WTC11 (cell line): ENCODE measurements at regions not wholly inside any gene's neighbourhood (a gene's known extent, or its start where the extent isn't known, plus 50 kb on each side); places are given as distances from the start of the nearest gene placed in this dataset.

Experiments used
- ATAC-seq: fragments of 200-7000 bp; cut with Tn5 transposase; 2 replicates; pipeline ENCODE4 v1.10.0; 2021; ENCODE audit warnings: mild to moderate bottlenecking, moderate library complexity
- CTCF ChIA-PET: fragments of 300-600 bp; sonication (Branson Sonifier 250); formaldehyde crosslinking; loops from one replicate; lab custom pipeline; 2021; ENCODE audit warnings: antibody characterized with exemption; lab: Charles Lee
- POLR2A ChIA-PET: fragments of 350-600 bp; sonication (Branson Sonifier 250); formaldehyde crosslinking; loops from one replicate; lab custom pipeline; 2021; ENCODE audit warnings: antibody characterized with exemption; lab: Charles Lee
- DNase-seq: peaks from one replicate; pipeline ENCODE4 v3.0.0; 2021; ENCODE audit warnings: low spot score
- H3K27ac Mint-ChIP-seq: 2 replicates; pipeline ENCODE4 v1.8.0; 2021; ENCODE audit warnings: mixed read lengths
- H3K27me3 Mint-ChIP-seq: 2 replicates; pipeline ENCODE4 v1.8.0; 2021; ENCODE audit warnings: low read depth, mild to moderate bottlenecking, moderate library complexity, mixed read lengths
- H3K36me3 Mint-ChIP-seq: 2 replicates; pipeline ENCODE4 v1.8.0; 2021; ENCODE audit warnings: mixed read lengths
- H3K4me1 Mint-ChIP-seq: 2 replicates; pipeline ENCODE4 v1.8.0; 2022; ENCODE audit warnings: mixed read lengths
- H3K4me3 Mint-ChIP-seq: 2 replicates; pipeline ENCODE4 v1.8.0; 2021; ENCODE audit warnings: mild to moderate bottlenecking, moderate library complexity, mixed read lengths
- H3K9me3 Mint-ChIP-seq: 2 replicates; pipeline ENCODE4 v1.8.0; 2021; ENCODE audit warnings: mixed read lengths
- ARID4B ChIP-seq: sonication (generic); formaldehyde crosslinking; IDR thresholded peaks from 2 replicates; pipeline ENCODE4 v1.8.0; 2023; ENCODE audit warnings: missing genetic modification reagents, mild to moderate bottlenecking, borderline replicate concordance
- CBFB ChIP-seq: sonication (generic); formaldehyde crosslinking; IDR thresholded peaks from 2 replicates; pipeline ENCODE4 v1.8.1; 2022; ENCODE audit warnings: mild to moderate bottlenecking, low read depth, missing genetic modification reagents
- CREB1 ChIP-seq: sonication (generic); formaldehyde crosslinking; IDR thresholded peaks from 2 replicates; pipeline ENCODE4 v1.8.0; 2023; ENCODE audit warnings: mild to moderate bottlenecking, missing genetic modification reagents
- ELF4 ChIP-seq: sonication (generic); formaldehyde crosslinking; IDR thresholded peaks from 2 replicates; pipeline ENCODE4 v1.8.1; 2022; ENCODE audit warnings: low read depth, mild to moderate bottlenecking, moderate library complexity, missing genetic modification reagents
- EMX1 ChIP-seq: fragments of 250-450 bp; sonication (Bioruptor Pico); IDR thresholded peaks from 2 replicates; pipeline ENCODE4 v1.8.0; 2021; ENCODE audit warnings: mild to moderate bottlenecking
- GTF2I ChIP-seq: fragments of 250-450 bp; sonication (Bioruptor Pico); conservative IDR thresholded peaks from 2 replicates; pipeline ENCODE4 v1.4.0; 2021; ENCODE audit warnings: mild to moderate bottlenecking
- HMGA2 ChIP-seq: fragments of 250-450 bp; sonication (Bioruptor Pico); IDR thresholded peaks from 2 replicates; pipeline ENCODE4 v1.4.0; 2021; ENCODE audit warnings: mild to moderate bottlenecking, moderate library complexity
- IRF2 ChIP-seq: sonication (generic); formaldehyde crosslinking; IDR thresholded peaks from 2 replicates; pipeline ENCODE4 v1.8.0; 2022; ENCODE audit warnings: low read depth, missing genetic modification reagents, borderline replicate concordance
- MAX ChIP-seq: sonication (generic); formaldehyde crosslinking; IDR thresholded peaks from 2 replicates; pipeline ENCODE4 v1.8.0; 2022; ENCODE audit warnings: mild to moderate bottlenecking, missing genetic modification reagents
- SMAD4 ChIP-seq: sonication (generic); formaldehyde crosslinking; IDR thresholded peaks from 2 replicates; pipeline ENCODE4 v1.8.0; 2022; ENCODE audit warnings: mild to moderate bottlenecking, missing genetic modification reagents
- SOX15 ChIP-seq: fragments of 250-450 bp; sonication (Bioruptor Pico); IDR thresholded peaks from 2 replicates; pipeline ENCODE4 v1.9.0; 2021; ENCODE audit warnings: mild to moderate bottlenecking
- ZBTB21 ChIP-seq: sonication (generic); formaldehyde crosslinking; IDR thresholded peaks from 2 replicates; pipeline ENCODE4 v1.8.1; 2023; ENCODE audit warnings: mild to moderate bottlenecking, missing genetic modification reagents, borderline replicate concordance
- ZNF138 ChIP-seq: sonication (generic); formaldehyde crosslinking; conservative IDR thresholded peaks from 2 replicates; pipeline ENCODE4 v1.8.1; 2022; ENCODE audit warnings: mild to moderate bottlenecking, moderate library complexity, missing genetic modification reagents
- ZNF219 ChIP-seq: sonication (generic); formaldehyde crosslinking; IDR thresholded peaks from 2 replicates; pipeline ENCODE4 v1.8.0; 2023; ENCODE audit warnings: missing genetic modification reagents, mild to moderate bottlenecking, borderline replicate concordance
- ZNF232 ChIP-seq: sonication (generic); formaldehyde crosslinking; IDR thresholded peaks from 2 replicates; pipeline ENCODE4 v1.8.0; 2022; ENCODE audit warnings: mild to moderate bottlenecking, missing genetic modification reagents
- ZNF423 ChIP-seq: fragments of 250-450 bp; sonication (Bioruptor Pico); IDR thresholded peaks from 2 replicates; pipeline ENCODE4 v2.1.2; 2022; ENCODE audit warnings: mild to moderate bottlenecking, moderate library complexity
- ZNF671 ChIP-seq: fragments of 250-450 bp; sonication (Bioruptor Pico); IDR thresholded peaks from 2 replicates; pipeline ENCODE4 v1.8.0; 2021; ENCODE audit warnings: mild to moderate bottlenecking
- TF ChIP-seq, protein P1 (sequence below): sonication (generic); formaldehyde crosslinking; IDR thresholded peaks from 2 replicates; pipeline ENCODE4 v1.8.0; 2022; ENCODE audit warnings: mild to moderate bottlenecking, missing genetic modification reagents
- TF ChIP-seq, protein P2 (sequence below): sonication (generic); formaldehyde crosslinking; IDR thresholded peaks from 2 replicates; pipeline ENCODE4 v1.8.1; 2022; ENCODE audit warnings: mild to moderate bottlenecking, missing genetic modification reagents, moderate library complexity, borderline replicate concordance
- TF ChIP-seq, protein P3 (sequence below): sonication (generic); formaldehyde crosslinking; IDR thresholded peaks from 2 replicates; pipeline ENCODE4 v1.8.0; 2023; ENCODE audit warnings: mild to moderate bottlenecking, missing genetic modification reagents

- ATAC-seq (no peak), DNase-seq (no peak)
- no peaks in the 10 kb centered on the region for H3K36me3 Mint-ChIP-seq
- ChIA-PET POLR2A (no interaction called here), CTCF (interaction anchor here (1.5 kb wide), 1 partner anchor 360 kb away, joined by 4 read pairs; no protein-coding TSS in a partner anchor)
- no peak overlapping the region for H3K27ac Mint-ChIP-seq
- no peak overlapping the region for H3K4me3 Mint-ChIP-seq
- peaks cover 39% of the 10 kb centered on the region for H3K4me1 Mint-ChIP-seq
- H3K9me3 Mint-ChIP-seq: no peaks in the 10 kb centered on the region
- no peaks in the 10 kb centered on the region; the same call in 1 of the 2 replicates for H3K27me3 Mint-ChIP-seq
- TF ChIP-seq MAX (CRISPR knock-in tag) (no peak), IRF2 (no peak), ZNF219 (CRISPR knock-in tag) (no peak), ZNF138 (CRISPR knock-in tag) (no peak), SMAD4 (CRISPR knock-in tag) (no peak), ARID4B (CRISPR knock-in tag) (no peak), SOX15 (no peak), ELF4 (no peak), CBFB (CRISPR knock-in tag) (no peak), CREB1 (no peak), ZNF423 (CRISPR knock-in tag) (no peak), EMX1 (CRISPR knock-in tag) (no peak), HMGA2 (CRISPR knock-in tag) (no peak), ZNF671 (CRISPR knock-in tag) (no peak), ZBTB21 (CRISPR knock-in tag) (no peak), GTF2I (CRISPR knock-in tag) (no peak), ZNF232 (no peak)
- TF ChIP-seq, protein P1, sequence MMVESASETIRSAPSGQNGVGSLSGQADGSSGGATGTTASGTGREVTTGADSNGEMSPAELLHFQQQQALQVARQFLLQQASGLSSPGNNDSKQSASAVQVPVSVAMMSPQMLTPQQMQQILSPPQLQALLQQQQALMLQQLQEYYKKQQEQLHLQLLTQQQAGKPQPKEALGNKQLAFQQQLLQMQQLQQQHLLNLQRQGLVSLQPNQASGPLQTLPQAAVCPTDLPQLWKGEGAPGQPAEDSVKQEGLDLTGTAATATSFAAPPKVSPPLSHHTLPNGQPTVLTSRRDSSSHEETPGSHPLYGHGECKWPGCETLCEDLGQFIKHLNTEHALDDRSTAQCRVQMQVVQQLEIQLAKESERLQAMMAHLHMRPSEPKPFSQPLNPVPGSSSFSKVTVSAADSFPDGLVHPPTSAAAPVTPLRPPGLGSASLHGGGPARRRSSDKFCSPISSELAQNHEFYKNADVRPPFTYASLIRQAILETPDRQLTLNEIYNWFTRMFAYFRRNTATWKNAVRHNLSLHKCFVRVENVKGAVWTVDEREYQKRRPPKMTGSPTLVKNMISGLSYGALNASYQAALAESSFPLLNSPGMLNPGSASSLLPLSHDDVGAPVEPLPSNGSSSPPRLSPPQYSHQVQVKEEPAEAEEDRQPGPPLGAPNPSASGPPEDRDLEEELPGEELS: no peak
- TF ChIP-seq, protein P2, sequence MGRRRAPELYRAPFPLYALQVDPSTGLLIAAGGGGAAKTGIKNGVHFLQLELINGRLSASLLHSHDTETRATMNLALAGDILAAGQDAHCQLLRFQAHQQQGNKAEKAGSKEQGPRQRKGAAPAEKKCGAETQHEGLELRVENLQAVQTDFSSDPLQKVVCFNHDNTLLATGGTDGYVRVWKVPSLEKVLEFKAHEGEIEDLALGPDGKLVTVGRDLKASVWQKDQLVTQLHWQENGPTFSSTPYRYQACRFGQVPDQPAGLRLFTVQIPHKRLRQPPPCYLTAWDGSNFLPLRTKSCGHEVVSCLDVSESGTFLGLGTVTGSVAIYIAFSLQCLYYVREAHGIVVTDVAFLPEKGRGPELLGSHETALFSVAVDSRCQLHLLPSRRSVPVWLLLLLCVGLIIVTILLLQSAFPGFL (CRISPR knock-in tag): no peak
- TF ChIP-seq, protein P3, sequence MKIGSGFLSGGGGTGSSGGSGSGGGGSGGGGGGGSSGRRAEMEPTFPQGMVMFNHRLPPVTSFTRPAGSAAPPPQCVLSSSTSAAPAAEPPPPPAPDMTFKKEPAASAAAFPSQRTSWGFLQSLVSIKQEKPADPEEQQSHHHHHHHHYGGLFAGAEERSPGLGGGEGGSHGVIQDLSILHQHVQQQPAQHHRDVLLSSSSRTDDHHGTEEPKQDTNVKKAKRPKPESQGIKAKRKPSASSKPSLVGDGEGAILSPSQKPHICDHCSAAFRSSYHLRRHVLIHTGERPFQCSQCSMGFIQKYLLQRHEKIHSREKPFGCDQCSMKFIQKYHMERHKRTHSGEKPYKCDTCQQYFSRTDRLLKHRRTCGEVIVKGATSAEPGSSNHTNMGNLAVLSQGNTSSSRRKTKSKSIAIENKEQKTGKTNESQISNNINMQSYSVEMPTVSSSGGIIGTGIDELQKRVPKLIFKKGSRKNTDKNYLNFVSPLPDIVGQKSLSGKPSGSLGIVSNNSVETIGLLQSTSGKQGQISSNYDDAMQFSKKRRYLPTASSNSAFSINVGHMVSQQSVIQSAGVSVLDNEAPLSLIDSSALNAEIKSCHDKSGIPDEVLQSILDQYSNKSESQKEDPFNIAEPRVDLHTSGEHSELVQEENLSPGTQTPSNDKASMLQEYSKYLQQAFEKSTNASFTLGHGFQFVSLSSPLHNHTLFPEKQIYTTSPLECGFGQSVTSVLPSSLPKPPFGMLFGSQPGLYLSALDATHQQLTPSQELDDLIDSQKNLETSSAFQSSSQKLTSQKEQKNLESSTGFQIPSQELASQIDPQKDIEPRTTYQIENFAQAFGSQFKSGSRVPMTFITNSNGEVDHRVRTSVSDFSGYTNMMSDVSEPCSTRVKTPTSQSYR (CRISPR knock-in tag): no peak
Observed at GRCh38 chr5:56467176-56467717, 234.1 kb upstream of the ANKRD55 start.
